HCT116 (cell line): ENCODE measurements at regions not wholly inside any gene's neighbourhood (a gene's known extent, or its start where the extent isn't known, plus 50 kb on each side); places are given as distances from the start of the nearest gene placed in this dataset.
A peak's percentile ranks its signal among the peaks of the same experiment; 100 is the strongest.

Source experiments
- ATAC-seq: fragments of 200-7000 bp; cut with Tn5 transposase; 2 replicates; pipeline ENCODE4 v1.9.1; 2020; ENCODE audit warnings: mild to moderate bottlenecking, moderate library complexity
- BruUV-seq: library from RNA; stranded (reverse); fragments of 400-500 nt; replicated peaks from 2 replicates; lab custom pipeline; 2021; lab: Mats Ljungman, UMichigan
- CTCF ChIA-PET: fragments of 300-600 bp; sonication (Branson Sonifier 250); formaldehyde crosslinking; loops from one replicate; lab custom pipeline; 2021; ENCODE audit warnings: antibody characterized with exemption; lab: Charles Lee
- POLR2A ChIA-PET: fragments of 300-600, 350-600 bp; sonication (Branson Sonifier 250); formaldehyde crosslinking; loops from one replicate; lab custom pipeline; 2021; ENCODE audit warnings: antibody characterized with exemption; lab: Charles Lee
- RAD21 ChIA-PET, 2 experiments: fragments of 300-600 bp; sonication (Branson Sonifier 250); formaldehyde crosslinking; loops; one replicate each; lab custom pipeline; 2023; ENCODE audit warnings: low total read pairs in 2 of 2; ENCODE audit not compliant: uncharacterized antibody in 2 of 2, unreplicated experiment in 2 of 2, low non-redundant PET in 1 of 2; lab: Charles Lee
- DNase-seq: peaks from one replicate; pipeline ENCODE4 v3.0.0-alpha.2; 2010; ENCODE audit warnings: low read depth, low spot score
- H2AFZ ChIP-seq: fragments of 200-600 bp; shearing (Covaris generic), sonication (generic); 2 replicates; pipeline ENCODE4 v1.6.1; 2017; ENCODE audit warnings: low read depth, mixed run types, mixed read lengths, antibody characterized with exemption, low read length; ENCODE audit not compliant: poor library complexity, severe bottlenecking
- H3K27ac ChIP-seq: 2 replicates; pipeline ENCODE4 v1.5.1; 2012; ENCODE audit warnings: low read depth, low read length
- H3K27me3 ChIP-seq: fragments of 200-600 bp; sonication (generic); 2 replicates; pipeline ENCODE4 v1.6.1; 2016; ENCODE audit warnings: mixed run types, low read length, mixed read lengths; ENCODE audit not compliant: insufficient read depth
- H3K36me3 ChIP-seq, 2 experiments: fragments of 200-500 bp in 1 of 2; fragments of 200-600 bp in 1 of 2; sonication (Bioruptor generic) in 1 of 2; sonication (generic) in 1 of 2; 2 replicates each; pipeline versions ENCODE4 v1.5.1 to v1.6.1; 2014 to 2016; ENCODE audit warnings: low read length in 2 of 2, inconsistent platforms in 1 of 2, mixed read lengths in 1 of 2, mixed run types in 1 of 2; ENCODE audit not compliant: insufficient read depth in 2 of 2, control insufficient read depth in 1 of 2
- H3K4me1 ChIP-seq, 2 experiments: fragments of 200-600 bp in 1 of 2; sonication (generic) in 1 of 2; 2 replicates each; pipeline versions ENCODE4 v1.5.1 to v1.6.1; 2012 to 2017; ENCODE audit warnings: low read length in 2 of 2, inconsistent platforms in 1 of 2, mild to moderate bottlenecking in 1 of 2, mixed read lengths in 1 of 2, mixed run types in 1 of 2, moderate library complexity in 1 of 2; ENCODE audit not compliant: insufficient read depth in 2 of 2, control insufficient read depth in 1 of 2
- H3K4me2 ChIP-seq: fragments of 200-600 bp; sonication (generic); 2 replicates; pipeline ENCODE4 v1.6.1; 2017; ENCODE audit warnings: mixed run types, low read length, mixed read lengths
- H3K4me3 ChIP-seq, 2 experiments: fragments of 200-600 bp in 1 of 2; sonication (generic) in 1 of 2; replicated peaks in 1 of 2; 2 replicates each; pipeline ENCODE4 v1.5.1; 2011 to 2016; ENCODE audit warnings: low read length in 2 of 2, control low read depth in 1 of 2, low read depth in 1 of 2, mild to moderate bottlenecking in 1 of 2, mixed read lengths in 1 of 2, mixed run types in 1 of 2
- H3K79me2 ChIP-seq: fragments of 200-600 bp; sonication (generic); 2 replicates; pipeline ENCODE4 v1.6.1; 2017; ENCODE audit warnings: mild to moderate bottlenecking, mixed run types, low read length, moderate library complexity, mixed read lengths; ENCODE audit not compliant: insufficient read depth
- H3K9ac ChIP-seq: fragments of 200-600 bp; sonication (generic); 2 replicates; pipeline ENCODE4 v1.6.1; 2016; ENCODE audit warnings: low read length, mixed read lengths
- H3K9me2 ChIP-seq: fragments of 200-600 bp; sonication (generic), shearing (Covaris generic); 2 replicates; pipeline ENCODE4 v1.6.1; 2017; ENCODE audit warnings: mixed run types, mild to moderate bottlenecking, moderate library complexity; ENCODE audit not compliant: insufficient read depth
- H3K9me3 ChIP-seq, 2 experiments: fragments of 200-500 bp in 1 of 2; fragments of 200-600 bp in 1 of 2; sonication (Bioruptor generic) in 1 of 2; sonication (generic) in 1 of 2; 2 replicates each; pipeline ENCODE4 v1.6.1; 2014 to 2017; ENCODE audit warnings: low read length in 2 of 2, mixed read lengths in 2 of 2, inconsistent platforms in 1 of 2, low read depth in 1 of 2, mild to moderate bottlenecking in 1 of 2, mixed run types in 1 of 2, moderate library complexity in 1 of 2; ENCODE audit not compliant: control insufficient read depth in 1 of 2, insufficient read depth in 1 of 2
- H4K20me1 ChIP-seq: fragments of 200-600 bp; sonication (generic), shearing (Covaris generic); 2 replicates; pipeline ENCODE4 v1.6.1; 2017; ENCODE audit warnings: mixed run types, mild to moderate bottlenecking, moderate library complexity; ENCODE audit not compliant: insufficient read depth
- CBX3 ChIP-seq: IDR thresholded peaks from 2 replicates; pipeline ENCODE4 v1.6.1; 2012; ENCODE audit warnings: low read depth
- EGR1 ChIP-seq: IDR thresholded peaks from 2 replicates; pipeline ENCODE4 v1.6.1; 2012; ENCODE audit warnings: low read depth
- EZH2 ChIP-seq: fragments of 200-600 bp; sonication (generic); IDR thresholded peaks from 2 replicates; pipeline ENCODE4 v1.6.1; 2017; ENCODE audit warnings: antibody characterized with exemption, mixed run types
- FOSL1 ChIP-seq: IDR thresholded peaks from 2 replicates; pipeline ENCODE4 v1.6.1; 2012; ENCODE audit warnings: low read depth
- RAD21 ChIP-seq: IDR thresholded peaks from 2 replicates; pipeline ENCODE4 v1.6.1; 2012; ENCODE audit warnings: low read depth, mild to moderate bottlenecking
- SIN3A ChIP-seq: IDR thresholded peaks from 2 replicates; pipeline ENCODE4 v1.6.1; 2012; ENCODE audit warnings: low read depth
- SP1 ChIP-seq: IDR thresholded peaks from 2 replicates; pipeline ENCODE4 v1.6.1; 2012; ENCODE audit warnings: low read depth
- SRF ChIP-seq: IDR thresholded peaks from 2 replicates; pipeline ENCODE4 v1.6.1; 2012; ENCODE audit warnings: low read depth
- TCF7L2 ChIP-seq: IDR thresholded peaks from 2 replicates; pipeline ENCODE4 v1.7.0; 2011; ENCODE audit warnings: borderline replicate concordance, inconsistent platforms; ENCODE audit not compliant: insufficient read depth, insufficient read length; ENCODE audit errors: extremely low read depth
- ZNF274 ChIP-seq: fragments of 200-500 bp; sonication (Bioruptor generic); IDR thresholded peaks from 2 replicates; pipeline ENCODE4 v1.6.1; 2014; ENCODE audit warnings: mild to moderate bottlenecking, low read depth, low read length, inconsistent platforms
- intact Hi-C: fragments of 100-400 bp; cut with micrococcal nuclease; formaldehyde crosslinking; loops from 2 replicates; pipeline ENCODE4 v1.10.0; 2022
- TF ChIP-seq, protein P1 (sequence below): IDR thresholded peaks from 2 replicates; pipeline ENCODE4 v1.6.1; 2011; ENCODE audit warnings: mild to moderate bottlenecking, low read length, moderate library complexity; ENCODE audit not compliant: insufficient replicate concordance; ENCODE audit errors: extremely low read depth
- TF ChIP-seq, protein P2 (sequence below), 3 experiments: fragments of 200-600 bp in 1 of 3; sonication (generic) in 1 of 3; IDR thresholded peaks in 2 of 3; conservative IDR thresholded peaks in 1 of 3; 2 replicates each; pipeline ENCODE4 v1.5.1; 2012 to 2017; ENCODE audit warnings: low read depth in 2 of 3, low read length in 2 of 3, antibody characterized with exemption in 1 of 3, borderline replicate concordance in 1 of 3, control low read depth in 1 of 3, mild to moderate bottlenecking in 1 of 3, mixed read lengths in 1 of 3, mixed run types in 1 of 3, moderate library complexity in 1 of 3; ENCODE audit not compliant: insufficient read depth in 1 of 3
- TF ChIP-seq, protein P3 (sequence below): IDR thresholded peaks from 2 replicates; pipeline ENCODE4 v1.6.1; 2012

DNA sequence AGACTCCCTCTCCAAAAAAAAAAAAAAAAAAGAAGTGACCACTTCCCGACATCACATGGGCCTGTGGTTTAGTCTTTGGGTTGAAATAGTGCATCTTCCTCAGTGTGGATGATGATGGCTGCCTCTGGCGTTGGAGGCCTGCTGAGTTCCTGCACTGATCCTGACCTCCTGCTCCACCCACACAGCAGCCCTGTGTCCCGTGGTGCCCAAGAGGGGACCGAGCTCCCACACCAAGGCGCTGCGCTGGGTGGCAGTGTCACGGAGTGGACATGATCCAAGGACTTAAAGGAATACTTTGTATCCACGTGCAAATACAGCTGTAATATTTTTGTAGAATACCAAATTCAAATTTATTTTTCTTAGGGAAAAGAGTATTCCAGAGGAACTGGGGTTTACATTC, 109.2 kb upstream of the PHACTR3 start (continued):
- TF ChIP-seq, protein P1, sequence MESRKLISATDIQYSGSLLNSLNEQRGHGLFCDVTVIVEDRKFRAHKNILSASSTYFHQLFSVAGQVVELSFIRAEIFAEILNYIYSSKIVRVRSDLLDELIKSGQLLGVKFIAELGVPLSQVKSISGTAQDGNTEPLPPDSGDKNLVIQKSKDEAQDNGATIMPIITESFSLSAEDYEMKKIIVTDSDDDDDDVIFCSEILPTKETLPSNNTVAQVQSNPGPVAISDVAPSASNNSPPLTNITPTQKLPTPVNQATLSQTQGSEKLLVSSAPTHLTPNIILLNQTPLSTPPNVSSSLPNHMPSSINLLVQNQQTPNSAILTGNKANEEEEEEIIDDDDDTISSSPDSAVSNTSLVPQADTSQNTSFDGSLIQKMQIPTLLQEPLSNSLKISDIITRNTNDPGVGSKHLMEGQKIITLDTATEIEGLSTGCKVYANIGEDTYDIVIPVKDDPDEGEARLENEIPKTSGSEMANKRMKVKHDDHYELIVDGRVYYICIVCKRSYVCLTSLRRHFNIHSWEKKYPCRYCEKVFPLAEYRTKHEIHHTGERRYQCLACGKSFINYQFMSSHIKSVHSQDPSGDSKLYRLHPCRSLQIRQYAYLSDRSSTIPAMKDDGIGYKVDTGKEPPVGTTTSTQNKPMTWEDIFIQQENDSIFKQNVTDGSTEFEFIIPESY, result no peak
- TF ChIP-seq EGR1 (no peak), FOSL1 (no peak)

DNA sequence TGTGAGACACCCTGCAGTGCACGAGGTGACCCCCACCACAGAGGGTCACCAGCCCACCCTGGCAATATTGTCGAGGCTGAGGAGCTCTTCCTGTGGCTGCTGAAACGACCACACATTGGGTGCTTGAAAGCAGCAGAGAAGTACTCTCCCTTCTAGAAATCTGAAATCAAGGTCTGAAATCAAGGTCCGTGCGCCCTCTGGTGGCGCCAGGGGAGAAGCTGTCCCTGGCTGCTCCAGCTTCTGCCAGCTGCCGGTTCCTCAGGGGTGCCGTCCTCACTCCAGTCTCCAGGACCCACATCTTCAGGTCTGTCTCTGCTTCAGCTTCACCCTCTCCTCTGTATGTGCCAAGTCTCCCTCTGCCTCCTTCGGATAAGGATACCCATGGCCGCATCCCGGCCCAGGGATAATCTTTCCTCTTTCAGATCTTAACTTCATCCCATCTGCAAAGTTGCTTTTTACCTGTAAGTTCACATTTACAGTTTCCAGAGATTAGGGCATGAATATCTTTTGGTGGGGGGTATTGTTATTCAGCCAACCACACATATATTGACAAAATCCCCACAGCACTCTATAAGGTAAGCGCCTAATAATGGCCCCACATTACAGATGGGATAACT, 108.3 kb upstream of the PHACTR3 start:
- no peaks in the 10 kb centered on the region for H3K36me3 ChIP-seq
- H3K4me1 ChIP-seq, result no peaks in the 10 kb centered on the region
- H3K4me2 ChIP-seq, result no peak overlapping the region
- H3K9me3 ChIP-seq, result no peaks in the 10 kb centered on the region
- no peaks in the 10 kb centered on the region for H4K20me1 ChIP-seq
- intact Hi-C loops, result loop anchor here (1.0 kb wide), 1 partner anchor 626 kb away; no protein-coding TSS in a partner anchor
- H3K9ac ChIP-seq, result no peak overlapping the region
- no peaks in the 10 kb centered on the region for H3K9me2 ChIP-seq
- no TSS peak for BruUV-seq
- POLR2A ChIA-PET, result no interaction called here
- H2AFZ ChIP-seq, result no peak overlapping the region
- CTCF ChIA-PET, result interaction anchor here (0.7 to 1.9 kb wide), 25 partner anchors 9 to 633 kb away, joined by 3 to 14 read pairs (median 4); no protein-coding TSS in a partner anchor
- no peaks in the 10 kb centered on the region for H3K79me2 ChIP-seq
- RAD21 ChIA-PET, result interaction anchor here (0.6 to 1.0 kb wide), 2 partner anchors 626 kb away, joined by 3 read pairs; no protein-coding TSS in a partner anchor
- TF ChIP-seq EZH2, result no peak
- TF ChIP-seq, protein P2, sequence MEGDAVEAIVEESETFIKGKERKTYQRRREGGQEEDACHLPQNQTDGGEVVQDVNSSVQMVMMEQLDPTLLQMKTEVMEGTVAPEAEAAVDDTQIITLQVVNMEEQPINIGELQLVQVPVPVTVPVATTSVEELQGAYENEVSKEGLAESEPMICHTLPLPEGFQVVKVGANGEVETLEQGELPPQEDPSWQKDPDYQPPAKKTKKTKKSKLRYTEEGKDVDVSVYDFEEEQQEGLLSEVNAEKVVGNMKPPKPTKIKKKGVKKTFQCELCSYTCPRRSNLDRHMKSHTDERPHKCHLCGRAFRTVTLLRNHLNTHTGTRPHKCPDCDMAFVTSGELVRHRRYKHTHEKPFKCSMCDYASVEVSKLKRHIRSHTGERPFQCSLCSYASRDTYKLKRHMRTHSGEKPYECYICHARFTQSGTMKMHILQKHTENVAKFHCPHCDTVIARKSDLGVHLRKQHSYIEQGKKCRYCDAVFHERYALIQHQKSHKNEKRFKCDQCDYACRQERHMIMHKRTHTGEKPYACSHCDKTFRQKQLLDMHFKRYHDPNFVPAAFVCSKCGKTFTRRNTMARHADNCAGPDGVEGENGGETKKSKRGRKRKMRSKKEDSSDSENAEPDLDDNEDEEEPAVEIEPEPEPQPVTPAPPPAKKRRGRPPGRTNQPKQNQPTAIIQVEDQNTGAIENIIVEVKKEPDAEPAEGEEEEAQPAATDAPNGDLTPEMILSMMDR (IDR thresholded peaks at IDR 0.05 in 2 of 3, conservative IDR thresholded peaks at IDR 0.05 in 1 of 3; ENCODE audit: borderline replicate concordance in 1 of 3, insufficient read depth in 1 of 3, low read depth in 2 of 3, low read length in 2 of 3), result peak; percentile 33 to 94 (median 92); a peak in 5 of 6 replicates
- no peak for TF ChIP-seq TCF7L2
- TF ChIP-seq, protein P3, sequence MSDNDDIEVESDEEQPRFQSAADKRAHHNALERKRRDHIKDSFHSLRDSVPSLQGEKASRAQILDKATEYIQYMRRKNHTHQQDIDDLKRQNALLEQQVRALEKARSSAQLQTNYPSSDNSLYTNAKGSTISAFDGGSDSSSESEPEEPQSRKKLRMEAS, result no peak
- no peak for TF ChIP-seq SRF
- no peak for TF ChIP-seq EGR1
- TF ChIP-seq CBX3, result no peak
- peak; percentile 62 for TF ChIP-seq RAD21
- no peak for TF ChIP-seq SIN3A
- TF ChIP-seq SP1, result no peak
- no peak for TF ChIP-seq ZNF274
- DNase-seq, result peak; percentile 36
- ATAC-seq, result peak; percentile 95
- H3K27me3 ChIP-seq, result peaks cover 21% of the 10 kb centered on the region; the same call in 1 of the 2 replicates
- H3K27ac ChIP-seq, result no peak overlapping the region
- H3K4me3 ChIP-seq, result no peak overlapping the region
